ENCODE measurements at regions not wholly inside any gene's neighbourhood (a gene's known extent, or its start where the extent isn't known, plus 50 kb on each side); places are given as distances from the start of the nearest gene placed in this dataset.

DNA sequence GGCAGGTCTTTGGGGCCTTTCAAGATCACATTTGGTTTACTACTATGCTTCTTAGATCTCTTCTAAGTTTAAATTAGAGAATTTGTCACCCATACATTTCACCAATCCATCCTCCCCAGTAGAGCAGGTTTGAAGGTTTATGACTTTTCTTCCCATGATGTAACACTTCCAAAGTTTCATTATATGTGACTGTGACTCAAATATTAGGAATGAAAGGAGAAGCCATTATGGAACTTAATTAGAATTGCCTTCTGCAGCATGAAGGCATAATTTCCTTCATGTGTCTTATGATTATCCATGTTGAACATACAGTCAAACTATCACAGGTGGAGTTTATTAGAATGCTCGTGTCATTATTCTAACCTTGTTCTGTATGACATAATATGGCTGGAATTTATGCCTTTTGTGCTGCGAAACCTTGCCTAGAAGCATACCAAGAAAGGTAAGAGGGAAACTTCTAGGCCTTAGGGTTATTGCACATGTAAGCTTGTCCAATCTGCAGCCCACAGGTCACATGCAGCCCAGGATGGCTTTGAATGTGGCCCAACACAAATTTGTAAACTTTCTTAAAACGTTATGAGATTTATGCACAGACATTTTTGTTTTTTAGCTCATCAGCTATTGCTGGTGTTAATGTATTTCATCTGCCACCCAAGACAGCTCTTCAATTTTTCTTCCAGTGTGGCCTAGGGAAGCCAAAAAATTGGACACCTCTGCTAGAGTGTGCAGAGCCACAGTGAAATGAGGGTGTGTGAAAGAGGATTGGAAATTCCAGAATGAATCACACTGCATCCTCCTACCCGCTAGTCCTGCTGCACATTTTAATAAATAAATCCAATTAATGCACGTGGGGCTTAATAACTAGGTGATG lies 133.6 kb downstream of the TMEM26 start:
- TF ChIP-seq, protein P1, sequence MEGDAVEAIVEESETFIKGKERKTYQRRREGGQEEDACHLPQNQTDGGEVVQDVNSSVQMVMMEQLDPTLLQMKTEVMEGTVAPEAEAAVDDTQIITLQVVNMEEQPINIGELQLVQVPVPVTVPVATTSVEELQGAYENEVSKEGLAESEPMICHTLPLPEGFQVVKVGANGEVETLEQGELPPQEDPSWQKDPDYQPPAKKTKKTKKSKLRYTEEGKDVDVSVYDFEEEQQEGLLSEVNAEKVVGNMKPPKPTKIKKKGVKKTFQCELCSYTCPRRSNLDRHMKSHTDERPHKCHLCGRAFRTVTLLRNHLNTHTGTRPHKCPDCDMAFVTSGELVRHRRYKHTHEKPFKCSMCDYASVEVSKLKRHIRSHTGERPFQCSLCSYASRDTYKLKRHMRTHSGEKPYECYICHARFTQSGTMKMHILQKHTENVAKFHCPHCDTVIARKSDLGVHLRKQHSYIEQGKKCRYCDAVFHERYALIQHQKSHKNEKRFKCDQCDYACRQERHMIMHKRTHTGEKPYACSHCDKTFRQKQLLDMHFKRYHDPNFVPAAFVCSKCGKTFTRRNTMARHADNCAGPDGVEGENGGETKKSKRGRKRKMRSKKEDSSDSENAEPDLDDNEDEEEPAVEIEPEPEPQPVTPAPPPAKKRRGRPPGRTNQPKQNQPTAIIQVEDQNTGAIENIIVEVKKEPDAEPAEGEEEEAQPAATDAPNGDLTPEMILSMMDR (IDR thresholded peaks at IDR 0.05; ENCODE audit: borderline replicate concordance, insufficient read depth, low read depth, low read length): no peak

GRCh38 chr10:61318429-61318828 lies 134.8 kb downstream of the TMEM26 start:
- no peak overlapping the region for H3K4me3 ChIP-seq (ENCODE audit: low read depth, low read length)
- TF ChIP-seq, protein P1 (IDR thresholded peaks at IDR 0.05; ENCODE audit: borderline replicate concordance, insufficient read depth, low read depth, low read length): no peak

More for the DNA sequence above, 133.6 kb downstream of the TMEM26 start:
- no peak overlapping the region for H3K4me3 ChIP-seq (ENCODE audit: low read depth, low read length)

- H3K4me3 ChIP-seq (ENCODE audit: low read depth, low read length): no peak overlapping the region
- TF ChIP-seq, protein P1 (IDR thresholded peaks at IDR 0.05; ENCODE audit: borderline replicate concordance, insufficient read depth, low read depth, low read length): no peak
Observed at GRCh38 chr10:61317706-61318105, 135.5 kb downstream of the TMEM26 start.

GRCh38 chr10:61316676-61317265 lies 136.4 kb downstream of the TMEM26 start:
- H3K4me3 ChIP-seq (ENCODE audit: low read depth, low read length): no peak overlapping the region
- TF ChIP-seq, protein P1 (IDR thresholded peaks at IDR 0.05; ENCODE audit: borderline replicate concordance, insufficient read depth, low read depth, low read length): no peak

DNA sequence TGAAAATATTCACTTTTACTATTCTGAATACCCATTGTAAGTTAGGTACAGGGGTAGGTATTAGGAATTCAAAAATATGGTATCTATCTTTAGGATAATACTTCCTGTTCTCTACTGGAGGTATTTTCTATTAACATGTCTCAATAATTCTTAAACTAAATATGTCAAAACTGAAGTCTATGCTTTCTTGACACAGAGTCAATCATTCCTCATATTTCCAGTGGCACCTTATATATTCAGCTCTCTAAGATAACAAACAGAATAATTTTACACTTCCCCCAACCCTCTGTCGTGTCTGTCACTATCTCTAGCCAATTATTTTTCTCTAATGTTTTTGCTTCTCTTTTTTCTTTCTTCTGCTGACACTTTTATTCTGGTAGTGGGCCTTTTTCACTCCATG lies 138.9 kb downstream of the TMEM26 start:
- TF ChIP-seq, protein P1 (IDR thresholded peaks at IDR 0.05; ENCODE audit: borderline replicate concordance, insufficient read depth, low read depth, low read length): no peak
- H3K4me3 ChIP-seq (ENCODE audit: low read depth, low read length): no peak overlapping the region

DNA sequence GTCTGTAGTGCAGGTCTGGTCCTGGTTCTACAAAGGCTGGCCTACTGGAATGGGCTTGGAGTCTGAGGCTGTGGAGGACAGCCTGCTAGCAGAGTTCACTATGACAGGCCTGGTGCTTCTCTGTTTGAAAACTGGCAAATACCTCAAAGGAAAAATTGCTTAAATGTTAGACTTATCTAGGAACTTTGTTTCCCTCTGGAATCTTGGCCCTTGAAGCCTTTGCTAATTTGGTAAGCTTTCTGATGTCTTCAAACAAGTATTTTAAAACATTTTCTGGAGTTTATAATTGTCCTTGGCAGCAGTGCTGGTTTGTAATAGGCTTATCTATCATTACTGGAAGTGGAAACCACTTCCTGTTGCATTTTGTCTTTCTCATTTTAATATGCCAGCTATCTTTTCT lies 139.7 kb downstream of the TMEM26 start:
- TF ChIP-seq, protein P1 (IDR thresholded peaks at IDR 0.05; ENCODE audit: borderline replicate concordance, insufficient read depth, low read depth, low read length): no peak
- no peak overlapping the region for H3K4me3 ChIP-seq (ENCODE audit: low read depth, low read length)

DNA sequence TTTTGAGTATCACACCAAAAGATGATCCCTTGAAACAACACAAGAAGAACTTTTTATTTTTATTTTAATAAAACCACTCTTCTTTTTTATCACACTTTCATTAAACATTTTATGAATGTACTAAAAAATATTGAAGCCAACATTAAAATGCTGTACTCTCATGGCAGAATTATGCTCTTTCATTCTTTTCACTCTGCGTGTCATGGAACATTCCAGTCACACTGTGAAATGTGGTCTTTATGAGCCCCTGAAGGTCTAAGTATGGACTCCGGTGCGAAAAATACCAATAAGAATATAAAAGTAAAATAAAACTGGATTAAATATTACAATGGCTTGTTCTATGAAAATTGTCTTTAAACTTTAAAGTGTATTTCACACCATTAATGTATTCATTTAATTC lies 148.4 kb downstream of the TMEM26 start:
- TF ChIP-seq, protein P1 (IDR thresholded peaks at IDR 0.05; ENCODE audit: borderline replicate concordance, insufficient read depth, low read depth, low read length): no peak
- no peak overlapping the region for H3K4me3 ChIP-seq (ENCODE audit: low read depth, low read length)

Measured in GM12875 (cell line).